ENCODE measurements at regions not wholly inside any gene's neighbourhood (a gene's known extent, or its start where the extent isn't known, plus 50 kb on each side); places are given as distances from the start of the nearest gene placed in this dataset.

- TF ChIP-seq EZH2phosphoT487 (conservative IDR thresholded peaks at IDR 0.05; ENCODE audit: low read length) (no peak), CTCF (IDR thresholded peaks at IDR 0.05; ENCODE audit: insufficient read depth, low read length, poor library complexity, severe bottlenecking) (no peak)
Observed at GRCh38 chr10:107422681-107423080, 258.2 kb upstream of the SORCS1 start.
